ENCODE measurements at regions not wholly inside any gene's neighbourhood (a gene's known extent, or its start where the extent isn't known, plus 50 kb on each side); places are given as distances from the start of the nearest gene placed in this dataset.

- no peak for TF ChIP-seq REST (IDR thresholded peaks at IDR 0.05; ENCODE audit: unreplicated experiment)
- no peak for TF ChIP-seq EZH2phosphoT487 (IDR thresholded peaks at IDR 0.05; ENCODE audit: unreplicated experiment)
- no peak for TF ChIP-seq JUNB (IDR thresholded peaks at IDR 0.05; ENCODE audit: unreplicated experiment)
- no peak for TF ChIP-seq POLR2AphosphoS5 (IDR thresholded peaks at IDR 0.05; ENCODE audit: low read depth)
- TF ChIP-seq NANOG (IDR thresholded peaks at IDR 0.05; ENCODE audit: borderline replicate concordance): no peak
Observed at GRCh38 chr19:30908262-30908771, 440.9 kb downstream of the TSHZ3 start (continued).

GRCh38 chr19:30906871-30907270, 442.4 kb downstream of the TSHZ3 start:
- Histone ChIP-seq H4K20me1 (replicated peaks; ENCODE audit: insufficient read depth) (no peaks in the 10 kb centered on the region), H2AFZ (0 out of 2 replicates have a peak overlapping the region, but pooled peaks have one; percentile 18), H3K4me3 (no peak overlapping the region), H3K27me3 (ENCODE audit: insufficient read depth) (no peaks in the 10 kb centered on the region), H3K27ac (ENCODE audit: low read depth) (no peak overlapping the region), H3K36me3 (ENCODE audit: insufficient read depth) (no peaks in the 10 kb centered on the region), H3F3A (replicated peaks; ENCODE audit: low read depth) (no peaks in the 10 kb centered on the region), H3K4me1 (ENCODE audit: insufficient read depth) (no peaks in the 10 kb centered on the region), H3K79me2 (replicated peaks; ENCODE audit: insufficient read depth) (no peaks in the 10 kb centered on the region), H3K4me2 (no peak overlapping the region), H3K9me2 (ENCODE audit: insufficient read depth) (peaks cover 7% of the 10 kb centered on the region; the same call in 1 of the 2 replicates)
- TF ChIP-seq POLR2AphosphoS5 (IDR thresholded peaks at IDR 0.05; ENCODE audit: low read depth): no peak
- TF ChIP-seq EZH2phosphoT487 (IDR thresholded peaks at IDR 0.05; ENCODE audit: unreplicated experiment): no peak
- no peak for TF ChIP-seq CREB1 (CRISPR knock-in tag; IDR thresholded peaks at IDR 0.05; ENCODE audit: low read depth)
- TF ChIP-seq STAT1 (IDR thresholded peaks at IDR 0.05; ENCODE audit: unreplicated experiment): no peak
- TF ChIP-seq JUNB (IDR thresholded peaks at IDR 0.05; ENCODE audit: unreplicated experiment): no peak
- no peak for TF ChIP-seq ZNF114 (CRISPR knock-in tag; IDR thresholded peaks at IDR 0.05)
- Mint-ChIP-seq H3K4me1 (peaks cover 15% of the 10 kb centered on the region), H3K4me3 (no peak overlapping the region), H3K9me3 (no peaks in the 10 kb centered on the region), H3K27me3 (ENCODE audit: insufficient read depth, low read depth, poor library complexity) (peaks cover 4% of the 10 kb centered on the region), H3K36me3 (ENCODE audit: low read depth) (no peaks in the 10 kb centered on the region), H3K27ac (no peak overlapping the region)
- DNase-seq (ENCODE audit: low spot score) (no peak), ATAC-seq (no peak)

GRCh38 chr19:30900051-30900450, 449.2 kb downstream of the TSHZ3 start:
- peaks cover 35% of the 10 kb centered on the region for H3K4me1 Mint-ChIP-seq
- H3K36me3 ChIP-seq (ENCODE audit: insufficient read depth): no peaks in the 10 kb centered on the region
- no peaks in the 10 kb centered on the region for H3K27me3 ChIP-seq (ENCODE audit: insufficient read depth)
- no peak overlapping the region for H2AFZ ChIP-seq
- H3K27ac Mint-ChIP-seq: no peak overlapping the region
- no peaks in the 10 kb centered on the region for H4K20me1 ChIP-seq (replicated peaks; ENCODE audit: insufficient read depth)
- no peaks in the 10 kb centered on the region for H3K9me3 Mint-ChIP-seq
- H3K36me3 Mint-ChIP-seq (ENCODE audit: low read depth): no peaks in the 10 kb centered on the region
- no peaks in the 10 kb centered on the region for H3K79me2 ChIP-seq (replicated peaks; ENCODE audit: insufficient read depth)
- no peak overlapping the region for H3K4me3 ChIP-seq
- ATAC-seq: no peak
- H3K4me1 ChIP-seq (ENCODE audit: insufficient read depth): peaks cover 25% of the 10 kb centered on the region
- DNase-seq (ENCODE audit: low spot score): no peak
- H3K4me2 ChIP-seq: no peak overlapping the region
- H3K4me3 Mint-ChIP-seq: no peak overlapping the region
- H3F3A ChIP-seq (replicated peaks; ENCODE audit: low read depth): no peaks in the 10 kb centered on the region
- peaks cover 7% of the 10 kb centered on the region; the same call in 1 of the 2 replicates for H3K9me2 ChIP-seq (ENCODE audit: insufficient read depth)
- H3K27me3 Mint-ChIP-seq (ENCODE audit: insufficient read depth, low read depth, poor library complexity): peaks cover 6% of the 10 kb centered on the region
- H3K27ac ChIP-seq (ENCODE audit: low read depth): no peak overlapping the region
- TF ChIP-seq REST (IDR thresholded peaks at IDR 0.05; ENCODE audit: unreplicated experiment): no peak
- TF ChIP-seq POLR2AphosphoS5 (IDR thresholded peaks at IDR 0.05; ENCODE audit: low read depth): no peak
- no peak for TF ChIP-seq EZH2 (IDR thresholded peaks at IDR 0.05; ENCODE audit: low read depth, unreplicated experiment)
- no peak for TF ChIP-seq JUNB (IDR thresholded peaks at IDR 0.05; ENCODE audit: unreplicated experiment)
- no peak for TF ChIP-seq ZNF331 (CRISPR knock-in tag; IDR thresholded peaks at IDR 0.05; ENCODE audit: low read depth)
- no peak for TF ChIP-seq CREB1 (CRISPR knock-in tag; IDR thresholded peaks at IDR 0.05; ENCODE audit: low read depth)
- TF ChIP-seq STAT1 (IDR thresholded peaks at IDR 0.05; ENCODE audit: unreplicated experiment): no peak
